COR-L47 (cell line): ENCODE measurements at regions not wholly inside any gene's neighbourhood (a gene's known extent, or its start where the extent isn't known, plus 50 kb on each side); places are given as distances from the start of the nearest gene placed in this dataset.

Source experiments
- DNase-seq: peaks from one replicate; lab custom pipeline; 2025; lab: John Stamatoyannopoulos, UW

- no peak for DNase-seq
Observed at GRCh38 chr7:46671108-46671769, 750.2 kb upstream of the IGFBP3 start.

DNA sequence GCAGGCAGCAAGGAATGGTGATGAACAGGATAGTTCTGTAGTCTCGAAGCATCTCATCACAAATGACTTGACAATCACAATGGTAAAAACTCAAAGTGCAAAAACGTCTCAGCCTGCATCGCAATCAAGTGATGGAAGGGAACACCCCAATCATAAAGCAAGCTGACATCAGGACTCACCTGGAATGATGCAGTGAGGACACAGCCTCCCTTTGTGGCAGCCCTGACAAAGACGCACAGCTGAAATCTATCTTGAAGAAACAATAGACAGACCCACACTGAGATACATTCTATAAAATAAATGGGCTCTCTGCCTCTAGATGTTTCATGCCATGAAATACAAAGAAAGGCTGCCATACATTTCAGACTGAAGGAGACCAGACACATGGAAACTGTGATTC, 748.0 kb upstream of the IGFBP3 start:
- DNase-seq, result no peak

DNA sequence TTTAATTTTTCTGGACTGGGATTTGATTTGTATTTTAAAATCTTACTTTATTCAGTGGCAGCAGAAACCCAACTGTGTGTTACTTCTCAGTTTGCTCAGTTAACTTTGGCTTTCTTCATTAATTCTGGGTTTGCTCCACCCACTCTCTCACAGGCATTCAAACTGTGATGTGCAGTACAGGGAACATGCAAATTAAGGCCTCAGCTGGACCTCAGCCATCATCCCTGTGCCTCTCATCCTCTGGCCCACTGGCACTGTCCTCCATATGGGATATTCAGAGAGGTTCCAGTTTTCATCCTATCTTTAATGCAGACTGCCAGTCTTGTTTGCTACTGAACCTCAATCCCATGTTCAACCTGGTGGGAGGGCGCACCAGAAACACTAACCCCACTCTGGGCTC, 743.4 kb upstream of the IGFBP3 start:
- no peak for DNase-seq

GRCh38 chr7:46663025-46663424, 742.0 kb upstream of the IGFBP3 start:
- no peak for DNase-seq

DNA sequence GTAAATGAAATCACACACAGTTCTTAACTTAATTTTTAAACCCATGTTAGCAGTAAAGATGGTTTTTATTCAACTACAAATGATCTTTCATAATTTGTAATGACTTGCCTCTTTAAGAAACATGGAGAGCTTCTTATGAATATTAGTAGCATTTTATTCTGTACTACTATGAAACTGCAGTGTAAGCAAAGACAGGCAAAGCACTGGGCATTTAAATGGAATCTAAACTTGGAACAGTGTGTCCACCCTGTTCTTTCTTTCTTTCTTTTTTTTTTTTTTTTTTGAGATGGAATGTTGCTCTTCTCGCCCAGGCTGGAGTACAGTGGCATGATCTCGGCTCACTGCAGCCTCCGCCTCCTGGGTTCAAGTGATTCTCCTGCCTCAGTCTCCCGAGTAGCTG, 740.4 kb upstream of the IGFBP3 start:
- DNase-seq, result no peak

- DNase-seq, result no peak
Observed at GRCh38 chr7:46660402-46660980, 739.4 kb upstream of the IGFBP3 start.

- DNase-seq, result no peak
Observed at GRCh38 chr7:46658281-46658680, 737.2 kb upstream of the IGFBP3 start.

- no peak for DNase-seq
Observed at GRCh38 chr7:46654546-46655443, 733.7 kb upstream of the IGFBP3 start.

DNA sequence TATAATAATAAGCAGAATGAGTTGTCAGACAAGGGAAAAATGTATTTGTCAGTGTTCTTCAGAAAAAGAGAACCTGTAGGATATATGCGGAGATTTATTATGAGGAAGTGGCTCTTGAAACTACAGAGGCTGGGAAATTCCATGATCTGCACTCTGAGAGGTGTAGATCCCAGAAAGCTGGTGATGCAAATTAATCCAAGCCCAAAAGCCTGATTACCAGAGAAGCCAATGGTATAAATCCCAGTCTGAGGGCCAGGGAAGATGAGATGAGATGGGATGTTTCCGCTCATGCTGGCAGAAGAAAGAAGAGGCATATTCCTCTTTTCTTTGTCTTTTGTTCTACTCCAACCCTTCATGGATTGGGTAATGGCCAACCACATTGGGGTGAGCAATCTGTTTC, 732.8 kb upstream of the IGFBP3 start:
- DNase-seq, result no peak

GRCh38 chr7:46652317-46652716, 731.2 kb upstream of the IGFBP3 start:
- DNase-seq, result no peak

DNA sequence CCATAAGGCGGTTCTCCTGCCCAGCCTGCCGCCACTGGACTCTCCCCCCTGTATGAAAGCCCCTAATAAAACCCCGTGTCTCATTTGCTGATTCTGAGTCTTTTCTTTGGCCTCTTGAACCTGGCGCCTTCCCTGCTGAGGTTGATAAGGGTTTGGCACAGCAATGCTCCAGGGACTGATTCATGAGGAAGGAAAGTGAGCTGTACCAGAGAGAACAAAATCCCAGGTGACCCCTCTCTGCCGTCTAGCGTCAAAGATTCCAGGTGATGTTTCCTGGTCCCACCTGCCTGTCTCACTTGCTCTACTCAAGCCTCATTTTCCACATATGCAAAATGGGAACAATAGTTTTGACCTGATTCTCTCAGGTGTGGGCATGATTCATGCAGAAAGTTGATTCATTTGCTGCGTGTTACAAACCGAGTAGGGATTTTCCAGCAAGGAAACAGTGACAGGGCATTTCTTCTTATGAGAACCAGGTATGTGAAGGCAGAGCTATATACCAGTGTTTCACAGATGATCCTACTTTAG, 730.6 kb upstream of the IGFBP3 start:
- no peak for DNase-seq

- DNase-seq, result no peak
Observed at GRCh38 chr7:46651070-46651469, 730.0 kb upstream of the IGFBP3 start.

DNA sequence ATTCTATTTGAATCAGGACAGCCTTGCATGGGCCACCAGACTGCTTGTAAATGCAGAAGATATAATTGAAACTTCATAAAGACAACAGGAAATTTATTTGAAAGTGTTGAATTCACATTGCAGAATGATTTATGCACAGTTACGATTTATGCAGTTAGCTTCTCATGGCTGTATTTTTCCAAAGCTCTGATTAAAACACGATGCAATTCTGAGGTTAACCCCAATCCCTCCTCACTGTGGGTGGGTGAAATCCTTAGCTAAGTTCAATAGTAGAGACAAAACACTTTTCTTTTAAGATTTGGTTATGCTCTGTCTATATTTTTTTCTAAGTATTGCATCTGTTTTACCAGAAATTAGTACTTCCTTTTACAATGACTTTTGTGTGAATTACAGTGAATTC, 728.8 kb upstream of the IGFBP3 start:
- DNase-seq, result no peak

GRCh38 chr7:46637793-46638735, 717.0 kb upstream of the IGFBP3 start:
- DNase-seq, result no peak

GRCh38 chr7:46636022-46636421, 715.0 kb upstream of the IGFBP3 start:
- DNase-seq, result no peak

DNA sequence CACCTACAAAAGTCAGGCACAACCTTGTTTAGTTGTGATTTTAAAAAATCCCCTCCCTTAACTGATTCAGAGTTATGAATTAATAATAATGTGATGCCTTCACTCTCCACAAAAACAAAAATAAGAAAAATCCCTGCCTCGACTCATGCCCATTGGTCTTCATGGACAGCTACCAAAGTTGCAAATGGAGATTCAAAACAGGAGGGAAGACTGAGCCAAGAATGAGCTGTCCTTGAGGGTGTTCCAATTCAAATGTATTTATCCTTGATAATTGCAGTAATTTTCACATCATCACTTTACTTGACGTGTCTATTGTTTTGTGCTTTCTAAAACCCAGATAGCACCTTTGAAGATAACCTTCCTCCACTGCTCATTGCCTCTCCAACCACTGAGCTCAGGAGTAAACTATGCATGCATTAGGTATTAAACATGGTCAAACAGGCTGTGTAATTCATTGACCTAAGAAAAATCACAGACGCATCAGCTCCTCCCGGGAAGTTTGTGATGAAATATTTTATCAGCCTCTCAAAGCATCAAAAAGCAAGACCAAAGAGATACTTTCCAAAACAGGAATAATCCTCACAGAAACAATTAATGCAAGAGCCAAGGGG, 712.7 kb upstream of the IGFBP3 start:
- no peak for DNase-seq

- DNase-seq, result no peak
Observed at GRCh38 chr7:46633200-46633599, 712.1 kb upstream of the IGFBP3 start.

DNA sequence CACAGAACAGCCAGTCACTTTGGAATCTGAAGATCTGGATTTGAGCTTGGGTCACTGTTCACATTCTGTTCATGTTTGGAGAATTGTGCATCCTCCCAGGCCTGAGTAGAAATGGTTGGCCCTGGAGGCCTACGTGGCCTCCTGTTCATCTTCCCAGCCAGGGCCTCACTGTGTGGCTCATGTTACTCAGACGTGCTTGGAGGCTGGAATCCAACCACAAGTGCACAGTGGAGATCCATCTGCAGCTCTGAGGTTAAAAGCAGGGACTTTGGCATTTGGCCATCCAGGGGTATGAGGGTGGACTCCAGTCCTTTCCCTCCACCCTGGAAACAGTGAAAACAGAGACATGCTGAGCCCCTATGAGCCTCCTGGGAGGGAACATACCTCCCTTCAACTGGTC, 709.0 kb upstream of the IGFBP3 start:
- no peak for DNase-seq

DNA sequence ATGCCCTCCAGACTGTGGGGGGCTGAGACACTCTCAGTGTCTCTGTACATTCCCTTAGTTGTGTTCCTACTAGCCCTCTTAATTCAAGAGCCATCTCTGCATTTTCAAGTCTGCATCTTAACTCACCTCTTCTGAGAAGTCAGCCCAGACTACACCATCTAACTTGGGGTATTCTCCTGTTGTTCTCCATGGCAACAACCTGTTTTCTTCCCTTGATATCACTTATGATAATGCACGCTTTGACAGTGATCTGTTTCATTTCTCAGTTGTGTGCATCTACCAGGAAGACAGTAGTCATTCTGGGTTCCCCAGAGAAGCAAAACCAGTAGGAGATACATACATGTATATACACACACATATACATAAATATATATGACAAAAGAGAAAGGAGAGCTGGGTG, 707.3 kb upstream of the IGFBP3 start:
- DNase-seq, result no peak

DNA sequence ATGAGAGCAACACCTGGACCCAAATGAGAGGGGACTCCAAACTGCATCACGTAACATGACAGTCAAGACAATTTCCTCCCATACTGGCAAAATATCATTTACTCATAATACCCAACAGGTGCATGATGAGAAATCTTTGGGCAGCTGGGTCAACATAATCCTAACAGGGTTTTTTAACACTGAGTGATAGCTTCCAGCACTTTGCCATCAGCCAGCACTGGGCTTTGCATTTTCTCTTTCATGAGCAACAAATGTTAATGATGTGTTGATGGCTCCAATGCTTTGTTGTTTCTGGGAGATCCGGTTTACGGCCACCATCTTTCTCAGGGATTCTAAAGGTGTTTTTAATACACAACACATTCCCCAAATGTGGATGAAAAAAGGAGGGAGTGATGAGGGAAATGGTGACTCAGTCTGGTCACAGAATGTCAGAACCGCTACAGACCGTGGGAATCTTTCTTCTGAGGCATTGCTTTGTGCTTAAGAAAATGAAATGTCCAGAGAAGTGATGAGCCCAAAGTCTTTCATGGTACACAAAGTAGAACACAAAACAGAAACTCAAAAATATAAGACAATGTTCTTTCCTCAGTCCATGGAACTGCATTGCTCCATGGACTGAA, 705.7 kb upstream of the IGFBP3 start:
- no peak for DNase-seq

DNA sequence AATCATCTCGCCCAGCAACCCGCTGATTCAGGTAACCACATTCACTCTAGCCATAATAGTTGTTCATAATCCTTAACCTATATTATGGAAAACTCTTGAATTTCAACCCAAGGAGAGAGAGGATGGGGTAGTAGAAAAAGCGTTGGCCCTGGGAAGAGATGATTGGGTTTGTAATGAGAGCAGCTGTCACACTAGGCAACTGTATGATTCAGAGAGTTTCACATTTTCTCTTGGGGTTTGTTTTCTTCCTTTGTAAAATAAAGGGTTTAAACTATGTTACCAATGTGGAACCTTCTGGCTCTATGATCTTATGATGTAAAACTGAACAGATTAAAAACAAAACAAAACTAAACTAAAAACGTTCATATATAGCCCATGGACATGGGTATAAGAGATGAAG, 705.2 kb upstream of the IGFBP3 start:
- no peak for DNase-seq
